ENCODE measurements at regions not wholly inside any gene's neighbourhood (a gene's known extent, or its start where the extent isn't known, plus 50 kb on each side); places are given as distances from the start of the nearest gene placed in this dataset.

- Histone ChIP-seq H3K4me3 (ENCODE audit: extremely low read depth in 1 of 4, insufficient read depth in 2 of 4, low read depth in 3 of 4, low read length in 4 of 4) (no peak overlapping the region), H2BK5ac (ENCODE audit: low read depth, low read length) (no peak overlapping the region), H3K4ac (replicated peaks; ENCODE audit: insufficient read length, low read depth, low read length) (no peak overlapping the region), H3K79me1 (ENCODE audit: low read depth, low read length) (no peaks in the 10 kb centered on the region; the same call in 1 of the 2 replicates), H3K23me2 (ENCODE audit: low read depth, low read length) (peaks cover 6% of the 10 kb centered on the region; the same call in 1 of the 2 replicates), H3K27ac (ENCODE audit: low read depth, low read length) (no peak overlapping the region), H4K5ac (ENCODE audit: insufficient read length, low read depth, low read length) (no peak overlapping the region), H4K91ac (replicated peaks; ENCODE audit: insufficient read length, low read length) (no peak overlapping the region), H4K8ac (ENCODE audit: extremely low read depth, insufficient read depth, low read length) (no peak overlapping the region), H3K56ac (replicated peaks; ENCODE audit: insufficient read length, low read depth, low read length) (no peak overlapping the region), H2BK20ac (ENCODE audit: low read length) (no peak overlapping the region), H2BK15ac (ENCODE audit: low read length) (no peak overlapping the region), H3K23ac (ENCODE audit: insufficient read length) (no peak overlapping the region), H3K18ac (ENCODE audit: extremely low read depth, low read length) (no peak overlapping the region), H2BK120ac (replicated peaks; ENCODE audit: low read depth, low read length) (no peak overlapping the region), H3K36me3 (ENCODE audit: control insufficient read depth in 2 of 4, insufficient read depth in 4 of 4, low read length in 3 of 4) (no peaks in the 10 kb centered on the region; a peak in 1 of 8 replicates), H2AK5ac (ENCODE audit: low read depth, low read length) (no peak overlapping the region), H3K14ac (ENCODE audit: insufficient read length) (no peak overlapping the region), H2AFZ (ENCODE audit: low read length) (no peak overlapping the region), H2BK12ac (ENCODE audit: low read depth, low read length) (no peak overlapping the region), H4K20me1 (replicated peaks in 1 of 2; ENCODE audit: control insufficient read depth in 1 of 2, insufficient read depth in 2 of 2, low read length in 2 of 2) (no peaks in the 10 kb centered on the region), H3K4me1 (replicated peaks in 1 of 4; ENCODE audit: control insufficient read depth in 3 of 4, insufficient read depth in 4 of 4, low read length in 3 of 4) (no peaks in the 10 kb centered on the region; a peak in 1 of 7 replicates), H3K9ac (replicated peaks in 1 of 4; ENCODE audit: extremely low read depth in 1 of 4, low read depth in 3 of 4, low read length in 3 of 4) (no peak overlapping the region), H3K27me3 (replicated peaks in 1 of 4; ENCODE audit: control insufficient read depth in 3 of 4, extremely low read depth in 1 of 4, insufficient read depth in 3 of 4, low read length in 3 of 4) (no peaks in the 10 kb centered on the region), H3K79me2 (ENCODE audit: control insufficient read depth in 1 of 2, insufficient read depth in 2 of 2, low read length in 2 of 2) (no peaks in the 10 kb centered on the region), H3K9me3 (ENCODE audit: insufficient read depth in 2 of 2, low read depth in 1 of 2, low read length in 1 of 2) (peaks cover 29 to 33% of the 10 kb centered on the region in 2 experiments), H3K4me2 (ENCODE audit: insufficient read depth in 1 of 2, low read depth in 2 of 2, low read length in 2 of 2) (no peak overlapping the region)
- no peak for DNase-seq (ENCODE audit: low read depth in 1 of 2, low spot score in 2 of 2)
- WGBS, 2 experiments (ENCODE audit: extremely low coverage in 1 of 2, insufficient coverage in 1 of 2, insufficient read length in 1 of 2, insufficient replicate concordance in 2 of 2, low coverage in 1 of 2, low lambda C conversion rate in 2 of 2, missing lambda C conversion rate in 1 of 2): 90% methylated on average over 6 of the region's 6 CpGs; no CpG with 5 or more reads in 1 of the 2 experiments
- POLR2A ChIA-PET (ENCODE audit: partially characterized antibody): no interaction called here
- FAIRE-seq: no peak
- CTCF ChIA-PET (ENCODE audit: partially characterized antibody): interaction anchor here (1.4 to 1.7 kb wide), 4 partner anchors 9 to 168 kb away, joined by 3 to 7 read pairs (median 4); no protein-coding TSS in a partner anchor
- TF ChIP-seq MAFK (IDR thresholded peaks at IDR 0.05; ENCODE audit: low read depth, low read length) (no peak), CTBP2 (IDR thresholded peaks at IDR 0.05; ENCODE audit: borderline replicate concordance, insufficient read depth, insufficient read length, low read length) (no peak), BACH1 (IDR thresholded peaks at IDR 0.05; ENCODE audit: low read length) (no peak)
Measured at GRCh38 chr10:123392182-123392963, 238.2 kb downstream of the BUB3 start.

Data from H1 (cell line).